ENCODE measurements at regions not wholly inside any gene's neighbourhood (a gene's known extent, or its start where the extent isn't known, plus 50 kb on each side); places are given as distances from the start of the nearest gene placed in this dataset.
"Not testable (repeated sequence)": the region's sequence is repeated elsewhere in the genome, so short reads cannot be mapped to it uniquely, and the experiment has no call there.

- DNase-seq (ENCODE audit: insufficient read length): no peak
- TF ChIP-seq POLR2A (IDR thresholded peaks at IDR 0.05; ENCODE audit: low read depth, low read length) (no peak), POLR2AphosphoS5 (IDR thresholded peaks at IDR 0.05; ENCODE audit: low read depth, low read length) (no peak), TAF1 (IDR thresholded peaks at IDR 0.05; ENCODE audit: borderline replicate concordance, low read depth, low read length) (no peak)
- FAIRE-seq: no peak
These were observed 589.5 kb upstream of the LCORL start for GRCh38 chr4:18611026-18611425.

GRCh38 chr4:18608908-18609533, 587.5 kb upstream of the LCORL start:
- DNase-seq (ENCODE audit: insufficient read length) (no peak), FAIRE-seq (no peak)
- no peak for TF ChIP-seq POLR2A (IDR thresholded peaks at IDR 0.05; ENCODE audit: low read depth, low read length)
- TF ChIP-seq TAF1 (IDR thresholded peaks at IDR 0.05; ENCODE audit: borderline replicate concordance, low read depth, low read length): no peak
- TF ChIP-seq POLR2AphosphoS5 (IDR thresholded peaks at IDR 0.05; ENCODE audit: low read depth, low read length): no peak

GRCh38 chr4:18602610-18603009, 581.1 kb upstream of the LCORL start:
- DNase-seq (ENCODE audit: insufficient read length); FAIRE-seq: not testable (repeated sequence)

- peak; percentile 9 for DNase-seq (ENCODE audit: insufficient read length)
- TF ChIP-seq POLR2A (IDR thresholded peaks at IDR 0.05; ENCODE audit: low read depth, low read length): no peak
- no peak for TF ChIP-seq POLR2AphosphoS5 (IDR thresholded peaks at IDR 0.05; ENCODE audit: low read depth, low read length)
- no peak for TF ChIP-seq TAF1 (IDR thresholded peaks at IDR 0.05; ENCODE audit: borderline replicate concordance, low read depth, low read length)
- peak; percentile 87 for FAIRE-seq
These were observed 571.9 kb upstream of the LCORL start for GRCh38 chr4:18593297-18594002.

- no peak for FAIRE-seq
- TF ChIP-seq TAF1 (IDR thresholded peaks at IDR 0.05; ENCODE audit: borderline replicate concordance, low read depth, low read length) (no peak), POLR2AphosphoS5 (IDR thresholded peaks at IDR 0.05; ENCODE audit: low read depth, low read length) (no peak), POLR2A (IDR thresholded peaks at IDR 0.05; ENCODE audit: low read depth, low read length) (no peak)
- DNase-seq (ENCODE audit: insufficient read length): no peak
These were observed 561.3 kb upstream of the LCORL start for GRCh38 chr4:18582841-18583240.

- no peak for FAIRE-seq
- no peak for DNase-seq (ENCODE audit: insufficient read length)
These were observed 556.8 kb upstream of the LCORL start for GRCh38 chr4:18578307-18578706.

GRCh38 chr4:18572481-18572880, 550.9 kb upstream of the LCORL start:
- TF ChIP-seq POLR2AphosphoS5 (IDR thresholded peaks at IDR 0.05; ENCODE audit: low read depth, low read length): no peak
- no peak for TF ChIP-seq POLR2A (IDR thresholded peaks at IDR 0.05; ENCODE audit: low read depth, low read length)
- no peak for TF ChIP-seq TAF1 (IDR thresholded peaks at IDR 0.05; ENCODE audit: borderline replicate concordance, low read depth, low read length)
- no peak for DNase-seq (ENCODE audit: insufficient read length)
- no peak for FAIRE-seq

More at GRCh38 chr4:18578307-18578706, 556.8 kb upstream of the LCORL start:
- TF ChIP-seq TAF1 (IDR thresholded peaks at IDR 0.05; ENCODE audit: borderline replicate concordance, low read depth, low read length) (no peak), POLR2AphosphoS5 (IDR thresholded peaks at IDR 0.05; ENCODE audit: low read depth, low read length) (no peak), POLR2A (IDR thresholded peaks at IDR 0.05; ENCODE audit: low read depth, low read length) (no peak)

GRCh38 chr4:18571301-18571761, 549.8 kb upstream of the LCORL start:
- TF ChIP-seq TAF1 (IDR thresholded peaks at IDR 0.05; ENCODE audit: borderline replicate concordance, low read depth, low read length): no peak
- no peak for TF ChIP-seq POLR2A (IDR thresholded peaks at IDR 0.05; ENCODE audit: low read depth, low read length)
- no peak for TF ChIP-seq POLR2AphosphoS5 (IDR thresholded peaks at IDR 0.05; ENCODE audit: low read depth, low read length)
- no peak for FAIRE-seq
- no peak for DNase-seq (ENCODE audit: insufficient read length)

GRCh38 chr4:18570370-18570769, 548.8 kb upstream of the LCORL start:
- no peak for DNase-seq (ENCODE audit: insufficient read length)
- no peak for TF ChIP-seq POLR2A (IDR thresholded peaks at IDR 0.05; ENCODE audit: low read depth, low read length)
- no peak for FAIRE-seq

- TF ChIP-seq POLR2A (IDR thresholded peaks at IDR 0.05; ENCODE audit: low read depth, low read length) (no peak), TAF1 (IDR thresholded peaks at IDR 0.05; ENCODE audit: borderline replicate concordance, low read depth, low read length) (no peak), POLR2AphosphoS5 (IDR thresholded peaks at IDR 0.05; ENCODE audit: low read depth, low read length) (no peak)
- DNase-seq (ENCODE audit: insufficient read length): no peak
- FAIRE-seq: no peak
These were observed 547.0 kb upstream of the LCORL start for GRCh38 chr4:18568600-18568999.

- FAIRE-seq (no peak), DNase-seq (ENCODE audit: insufficient read length) (no peak)
- TF ChIP-seq POLR2AphosphoS5 (IDR thresholded peaks at IDR 0.05; ENCODE audit: low read depth, low read length) (no peak), TAF1 (IDR thresholded peaks at IDR 0.05; ENCODE audit: borderline replicate concordance, low read depth, low read length) (no peak), POLR2A (IDR thresholded peaks at IDR 0.05; ENCODE audit: low read depth, low read length) (no peak)
These were observed 545.6 kb upstream of the LCORL start for GRCh38 chr4:18566970-18567799.

GRCh38 chr4:18559492-18559891, 537.9 kb upstream of the LCORL start:
- DNase-seq (ENCODE audit: insufficient read length) (no peak), FAIRE-seq (no peak)
- TF ChIP-seq TAF1 (IDR thresholded peaks at IDR 0.05; ENCODE audit: borderline replicate concordance, low read depth, low read length): no peak
- TF ChIP-seq POLR2A (IDR thresholded peaks at IDR 0.05; ENCODE audit: low read depth, low read length): no peak
- no peak for TF ChIP-seq POLR2AphosphoS5 (IDR thresholded peaks at IDR 0.05; ENCODE audit: low read depth, low read length)
